Smooth muscle cell of the brain vasculature (primary cell): ENCODE measurements at regions not wholly inside any gene's neighbourhood (a gene's known extent, or its start where the extent isn't known, plus 50 kb on each side); places are given as distances from the start of the nearest gene placed in this dataset.
"Not testable (repeated sequence)": the region's sequence is repeated elsewhere in the genome, so short reads cannot be mapped to it uniquely, and the experiment has no call there.

Experiments used
- DNase-seq: peaks from one replicate; pipeline ENCODE4 v3.0.0-alpha.2; 2012; ENCODE audit warnings: low read depth, low spot score

GRCh38 chr11:71101046-71101445, 151.3 kb downstream of the SHANK2 start:
- DNase-seq: no peak

- DNase-seq: no peak
Measured at GRCh38 chr11:71098776-71099175, 153.6 kb downstream of the SHANK2 start.

GRCh38 chr11:71097506-71098240, 154.7 kb downstream of the SHANK2 start:
- no peak for DNase-seq

GRCh38 chr11:71096751-71097388, 155.5 kb downstream of the SHANK2 start:
- no peak for DNase-seq

GRCh38 chr11:71095294-71095850, 157.0 kb downstream of the SHANK2 start:
- DNase-seq: no peak

GRCh38 chr11:71094296-71095077, 157.9 kb downstream of the SHANK2 start:
- DNase-seq: no peak

- DNase-seq: no peak
Measured at GRCh38 chr11:71093783-71094182, 158.6 kb downstream of the SHANK2 start.

GRCh38 chr11:71091506-71092265, 160.7 kb downstream of the SHANK2 start:
- no peak for DNase-seq

GRCh38 chr11:71089571-71089970, 162.8 kb downstream of the SHANK2 start:
- no peak for DNase-seq

GRCh38 chr11:71088314-71089215, 163.8 kb downstream of the SHANK2 start:
- not testable (repeated sequence) for DNase-seq

- no peak for DNase-seq
Measured at GRCh38 chr11:71086687-71087258, 165.6 kb downstream of the SHANK2 start.

GRCh38 chr11:71084306-71085012, 167.9 kb downstream of the SHANK2 start:
- DNase-seq: no peak

- DNase-seq: no peak
Measured at GRCh38 chr11:71083105-71083504, 169.3 kb downstream of the SHANK2 start.

GRCh38 chr11:71082454-71082853, 169.9 kb downstream of the SHANK2 start:
- DNase-seq: no peak

- DNase-seq: no peak
Measured at GRCh38 chr11:71081704-71082230, 170.6 kb downstream of the SHANK2 start.

GRCh38 chr11:71080239-71081097, 171.9 kb downstream of the SHANK2 start:
- peak; percentile 6 for DNase-seq

GRCh38 chr11:71079795-71080194, 172.6 kb downstream of the SHANK2 start:
- no peak for DNase-seq

GRCh38 chr11:71078482-71078881, 173.9 kb downstream of the SHANK2 start:
- no peak for DNase-seq
